GM06990 (cell line): ENCODE measurements at regions not wholly inside any gene's neighbourhood (a gene's known extent, or its start where the extent isn't known, plus 50 kb on each side); places are given as distances from the start of the nearest gene placed in this dataset.

Experiments used
- DNase-seq: peaks from one replicate; pipeline ENCODE4 v3.0.0-alpha.2; 2011; ENCODE audit not compliant: insufficient read length; ENCODE audit errors: extremely low read depth
- H3K27me3 ChIP-seq: replicated peaks from 2 replicates; pipeline ENCODE4 v1.6.0; 2011; ENCODE audit warnings: low read length; ENCODE audit not compliant: control insufficient read depth, insufficient read depth
- H3K36me3 ChIP-seq: 2 replicates; pipeline ENCODE4 v1.5.1; 2011; ENCODE audit warnings: low read length; ENCODE audit not compliant: control insufficient read depth, insufficient read depth
- H3K4me3 ChIP-seq: replicated peaks from 2 replicates; pipeline ENCODE4 v1.5.1; 2011; ENCODE audit warnings: low read depth, mild to moderate bottlenecking, control low read depth, low read length
- TF ChIP-seq, protein P1 (sequence below): IDR thresholded peaks from 2 replicates; pipeline ENCODE4 v1.5.1; 2011; ENCODE audit warnings: low read length, control low read depth, mild to moderate bottlenecking, inconsistent platforms; ENCODE audit not compliant: insufficient read depth, poor library complexity, severe bottlenecking

GRCh38 chr5:125011947-125012346 is 265.5 kb upstream of the ZNF608 start:
- no peak for DNase-seq
- no peak overlapping the region for H3K4me3 ChIP-seq
- TF ChIP-seq, protein P1, sequence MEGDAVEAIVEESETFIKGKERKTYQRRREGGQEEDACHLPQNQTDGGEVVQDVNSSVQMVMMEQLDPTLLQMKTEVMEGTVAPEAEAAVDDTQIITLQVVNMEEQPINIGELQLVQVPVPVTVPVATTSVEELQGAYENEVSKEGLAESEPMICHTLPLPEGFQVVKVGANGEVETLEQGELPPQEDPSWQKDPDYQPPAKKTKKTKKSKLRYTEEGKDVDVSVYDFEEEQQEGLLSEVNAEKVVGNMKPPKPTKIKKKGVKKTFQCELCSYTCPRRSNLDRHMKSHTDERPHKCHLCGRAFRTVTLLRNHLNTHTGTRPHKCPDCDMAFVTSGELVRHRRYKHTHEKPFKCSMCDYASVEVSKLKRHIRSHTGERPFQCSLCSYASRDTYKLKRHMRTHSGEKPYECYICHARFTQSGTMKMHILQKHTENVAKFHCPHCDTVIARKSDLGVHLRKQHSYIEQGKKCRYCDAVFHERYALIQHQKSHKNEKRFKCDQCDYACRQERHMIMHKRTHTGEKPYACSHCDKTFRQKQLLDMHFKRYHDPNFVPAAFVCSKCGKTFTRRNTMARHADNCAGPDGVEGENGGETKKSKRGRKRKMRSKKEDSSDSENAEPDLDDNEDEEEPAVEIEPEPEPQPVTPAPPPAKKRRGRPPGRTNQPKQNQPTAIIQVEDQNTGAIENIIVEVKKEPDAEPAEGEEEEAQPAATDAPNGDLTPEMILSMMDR, result no peak
- H3K36me3 ChIP-seq, result no peaks in the 10 kb centered on the region
- no peaks in the 10 kb centered on the region for H3K27me3 ChIP-seq

DNA sequence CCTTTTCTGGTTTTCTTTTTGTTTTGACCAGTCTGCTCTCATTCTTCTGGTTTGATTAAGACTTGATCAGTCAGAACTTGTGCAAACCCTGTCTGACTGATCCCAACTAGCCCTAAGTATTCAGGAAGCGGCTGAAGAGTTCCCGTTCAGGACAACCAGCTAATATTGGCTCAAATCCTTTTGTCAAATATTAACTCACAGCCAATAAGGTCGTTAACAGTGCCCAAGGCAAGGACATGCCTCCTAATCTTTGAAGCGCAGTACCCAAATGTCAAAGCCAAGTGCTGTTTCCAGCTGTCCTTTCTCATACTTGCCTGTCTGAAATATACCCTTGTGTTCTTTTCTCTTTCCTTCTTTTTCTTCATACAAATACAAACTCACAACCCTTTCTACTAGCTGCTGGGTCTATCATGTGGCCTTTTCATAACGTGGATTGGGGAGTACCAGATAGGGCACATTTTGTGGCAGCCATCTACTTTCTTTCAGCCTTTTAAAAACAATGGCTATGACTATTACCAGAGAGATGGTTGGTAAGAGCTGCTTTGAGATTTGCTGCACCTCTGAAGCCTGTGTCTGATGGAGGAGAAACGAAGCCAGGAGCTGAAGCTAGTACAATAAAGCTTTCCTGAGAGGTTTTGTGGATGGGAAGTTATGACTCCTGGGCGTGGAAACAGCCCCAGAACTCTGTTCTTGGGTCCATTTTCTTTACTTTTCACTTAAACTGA is 266.4 kb upstream of the ZNF608 start:
- H3K4me3 ChIP-seq, result no peak overlapping the region
- no peaks in the 10 kb centered on the region for H3K27me3 ChIP-seq
- no peak for DNase-seq
- TF ChIP-seq, protein P1, result no peak
- H3K36me3 ChIP-seq, result no peaks in the 10 kb centered on the region

- TF ChIP-seq, protein P1, result no peak
- no peak for DNase-seq
- Histone ChIP-seq H3K36me3 (no peaks in the 10 kb centered on the region), H3K4me3 (no peak overlapping the region), H3K27me3 (no peaks in the 10 kb centered on the region)
Observed at GRCh38 chr5:125014202-125014601, 267.8 kb upstream of the ZNF608 start.

GRCh38 chr5:125017796-125018195 is 271.4 kb upstream of the ZNF608 start:
- no peak for DNase-seq
- Histone ChIP-seq H3K27me3 (no peaks in the 10 kb centered on the region), H3K4me3 (no peak overlapping the region), H3K36me3 (no peaks in the 10 kb centered on the region)
- TF ChIP-seq, protein P1, result no peak

DNA sequence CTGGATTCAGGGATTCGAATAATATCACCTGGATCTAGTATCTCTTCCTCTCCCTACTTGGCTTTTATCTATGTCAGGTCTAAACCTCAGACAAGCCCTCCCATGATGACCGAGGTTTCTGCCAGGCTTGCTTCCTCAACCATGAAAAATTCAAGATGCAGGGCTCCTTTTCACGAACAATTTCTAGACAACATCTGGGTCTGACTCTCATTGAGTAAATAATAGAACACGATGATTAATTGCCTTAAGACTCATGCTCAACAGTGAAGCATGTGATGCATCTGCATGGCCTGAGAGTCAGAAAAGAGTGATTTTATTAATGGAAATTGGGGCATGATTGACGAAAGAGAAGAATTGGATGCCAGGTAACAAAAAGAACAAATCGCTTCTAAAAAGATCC is 277.2 kb upstream of the ZNF608 start:
- Histone ChIP-seq H3K27me3 (no peaks in the 10 kb centered on the region), H3K4me3 (no peak overlapping the region), H3K36me3 (no peaks in the 10 kb centered on the region)
- TF ChIP-seq, protein P1, result no peak
- no peak for DNase-seq
